KOPT-K1 (cell line): ENCODE measurements at regions not wholly inside any gene's neighbourhood (a gene's known extent, or its start where the extent isn't known, plus 50 kb on each side); places are given as distances from the start of the nearest gene placed in this dataset.

Experiments
- H3K27ac ChIP-seq: fragments of 200-600 bp; sonication (generic); 2 replicates; pipeline ENCODE4 v1.5.1; 2016; ENCODE audit warnings: antibody characterized with exemption, mild to moderate bottlenecking, low read depth, low read length; ENCODE audit not compliant: poor library complexity, severe bottlenecking
- H3K36me3 ChIP-seq: fragments of 200-600 bp; sonication (generic); 2 replicates; pipeline ENCODE4 v1.5.1; 2017; ENCODE audit warnings: antibody characterized with exemption, mild to moderate bottlenecking, low read length, moderate library complexity; ENCODE audit not compliant: insufficient read depth
- H3K9me3 ChIP-seq: fragments of 200-600 bp; sonication (generic); 2 replicates; pipeline ENCODE4 v1.5.1; 2017; ENCODE audit warnings: antibody characterized with exemption, low read length, mild to moderate bottlenecking; ENCODE audit not compliant: insufficient read depth, poor library complexity, severe bottlenecking

GRCh38 chr12:42643881-42644579, 54.5 kb upstream of the PRICKLE1 start:
- no peaks in the 10 kb centered on the region for H3K9me3 ChIP-seq
- no peaks in the 10 kb centered on the region for H3K36me3 ChIP-seq
- no peak overlapping the region for H3K27ac ChIP-seq

- Histone ChIP-seq H3K36me3 (no peaks in the 10 kb centered on the region), H3K27ac (no peak overlapping the region)
Observed at GRCh38 chr12:42641221-42641885, 51.8 kb upstream of the PRICKLE1 start.

GRCh38 chr12:42640391-42640790, 50.8 kb upstream of the PRICKLE1 start:
- Histone ChIP-seq H3K27ac (no peak overlapping the region), H3K36me3 (no peaks in the 10 kb centered on the region), H3K9me3 (no peaks in the 10 kb centered on the region)

More at GRCh38 chr12:42641221-42641885, 51.8 kb upstream of the PRICKLE1 start:
- no peaks in the 10 kb centered on the region for H3K9me3 ChIP-seq

GRCh38 chr12:42639556-42639955, 50.0 kb upstream of the PRICKLE1 start:
- no peaks in the 10 kb centered on the region for H3K9me3 ChIP-seq
- no peak overlapping the region for H3K27ac ChIP-seq
- no peaks in the 10 kb centered on the region for H3K36me3 ChIP-seq
